IMR-90 (cell line): ENCODE measurements at regions not wholly inside any gene's neighbourhood (a gene's known extent, or its start where the extent isn't known, plus 50 kb on each side); places are given as distances from the start of the nearest gene placed in this dataset.

Experiments
- ATAC-seq: fragments of 200-7000 bp; cut with Tn5 transposase; 2 replicates; pipeline ENCODE4 v1.9.1; 2020; ENCODE audit warnings: low read depth, mild to moderate bottlenecking, moderate library complexity
- BruUV-seq: library from RNA; stranded (reverse); fragments of 400-500 nt; replicated peaks from 2 replicates; lab custom pipeline; 2021; lab: Mats Ljungman, UMichigan
- CTCF ChIA-PET: fragments of 300-600 bp; formaldehyde crosslinking; extraction: SDS; loops from one replicate; lab custom pipeline; 2021; ENCODE audit warnings: antibody characterized with exemption; lab: Yijun Ruan, JAX
- POLR2A ChIA-PET: fragments of 300-600 bp; sonication (Branson Sonifier 250); formaldehyde crosslinking; loops from one replicate; lab custom pipeline; 2022; ENCODE audit warnings: antibody characterized with exemption; ENCODE audit not compliant: unreplicated experiment; lab: Charles Lee
- DNase-seq: peaks from one replicate; pipeline ENCODE4 v3.0.0; 2013
- H2AFZ ChIP-seq: replicated peaks from 2 replicates; pipeline ENCODE3; 2013; ENCODE audit warnings: low read length, mild to moderate bottlenecking; ENCODE audit not compliant: poor library complexity
- H2AK5ac ChIP-seq: 2 replicates; pipeline ENCODE4 v1.6.1; 2013; ENCODE audit warnings: low read depth, low read length, inconsistent platforms
- H2AK9ac ChIP-seq: replicated peaks from 2 replicates; pipeline ENCODE3; 2013; ENCODE audit warnings: mild to moderate bottlenecking, low read depth, low read length, moderate library complexity; ENCODE audit not compliant: poor library complexity
- H2BK120ac ChIP-seq: 2 replicates; pipeline ENCODE4 v1.6.1; 2013; ENCODE audit warnings: low read depth, low read length, inconsistent platforms
- H2BK15ac ChIP-seq: 3 replicates; pipeline ENCODE4 v1.6.1; 2013; ENCODE audit warnings: low read depth, low read length, inconsistent platforms
- H2BK20ac ChIP-seq: 2 replicates; pipeline ENCODE4 v1.6.1; 2013; ENCODE audit warnings: low read depth, mild to moderate bottlenecking, inconsistent platforms, low read length, moderate library complexity
- H2BK5ac ChIP-seq: 2 replicates; pipeline ENCODE4 v1.6.1; 2013; ENCODE audit warnings: mild to moderate bottlenecking, low read depth, low read length, inconsistent platforms; ENCODE audit not compliant: poor library complexity, severe bottlenecking
- H3K14ac ChIP-seq: replicated peaks from 2 replicates; pipeline ENCODE4 v1.6.1; 2013; ENCODE audit warnings: low read depth, low read length, inconsistent platforms
- H3K18ac ChIP-seq: 2 replicates; pipeline ENCODE4 v1.6.1; 2013; ENCODE audit warnings: low read depth, low read length, control low read depth
- H3K23ac ChIP-seq: 2 replicates; pipeline ENCODE4 v1.6.1; 2013; ENCODE audit warnings: low read depth, low read length, inconsistent platforms
- H3K27ac ChIP-seq: 2 replicates; pipeline ENCODE4 v1.5.1; 2013; ENCODE audit warnings: mild to moderate bottlenecking, control low read depth, low read length; ENCODE audit not compliant: insufficient read depth
- H3K27me3 ChIP-seq: 2 replicates; pipeline ENCODE4 v1.6.1; 2013; ENCODE audit warnings: low read length; ENCODE audit not compliant: control insufficient read depth, insufficient read depth
- H3K36me3 ChIP-seq: 2 replicates; pipeline ENCODE4 v1.6.1; 2013; ENCODE audit warnings: low read length, mixed read lengths; ENCODE audit not compliant: control insufficient read depth, insufficient read depth
- H3K4ac ChIP-seq: 2 replicates; pipeline ENCODE4 v1.6.1; 2013; ENCODE audit warnings: low read depth, low read length, inconsistent platforms
- H3K4me1 ChIP-seq: 2 replicates; pipeline ENCODE4 v1.6.1; 2013; ENCODE audit warnings: low read length, mixed read lengths; ENCODE audit not compliant: control insufficient read depth, insufficient read depth
- H3K4me2 ChIP-seq: 2 replicates; pipeline ENCODE4 v1.6.1; 2013; ENCODE audit warnings: low read depth, mild to moderate bottlenecking, control low read depth, low read length, moderate library complexity
- H3K4me3 ChIP-seq: 2 replicates; pipeline ENCODE4 v1.5.1; 2013; ENCODE audit warnings: low read depth, mild to moderate bottlenecking, control low read depth, low read length, moderate library complexity; ENCODE audit not compliant: insufficient read depth
- H3K56ac ChIP-seq: 2 replicates; pipeline ENCODE4 v1.6.1; 2013; ENCODE audit warnings: low read length, inconsistent platforms; ENCODE audit not compliant: insufficient read depth; ENCODE audit errors: extremely low read depth
- H3K79me1 ChIP-seq, 2 experiments: 2 replicates each; pipeline ENCODE4 v1.6.1; 2013; ENCODE audit warnings: low read length in 2 of 2, inconsistent platforms in 1 of 2, low read depth in 1 of 2
- H3K9ac ChIP-seq: 2 replicates; pipeline ENCODE4 v1.6.1; 2013; ENCODE audit warnings: low read depth, low read length, control low read depth
- H3K9me1 ChIP-seq: 2 replicates; pipeline ENCODE4 v1.6.1; 2013; ENCODE audit warnings: low read length, inconsistent platforms; ENCODE audit not compliant: insufficient read depth
- H3K9me3 ChIP-seq: 2 replicates; pipeline ENCODE4 v1.6.1; 2013; ENCODE audit warnings: low read length; ENCODE audit not compliant: control insufficient read depth, insufficient read depth
- H4K20me1 ChIP-seq: 2 replicates; pipeline ENCODE4 v1.6.1; 2013; ENCODE audit warnings: low read length, inconsistent platforms; ENCODE audit not compliant: insufficient read depth
- H4K5ac ChIP-seq: 2 replicates; pipeline ENCODE4 v1.6.1; 2013; ENCODE audit warnings: mild to moderate bottlenecking, low read depth, low read length, control low read depth
- H4K8ac ChIP-seq, 2 experiments: 2 replicates each; pipeline ENCODE4 v1.6.1; 2013; ENCODE audit warnings: low read depth in 2 of 2, low read length in 2 of 2, control low read depth in 1 of 2, inconsistent platforms in 1 of 2
- H4K91ac ChIP-seq: 2 replicates; pipeline ENCODE4 v1.6.1; 2013; ENCODE audit warnings: low read depth, low read length, inconsistent platforms; ENCODE audit not compliant: insufficient read depth
- BHLHE40 ChIP-seq: fragments of 150-350 bp; IDR thresholded peaks from 2 replicates; pipeline ENCODE4 v1.6.1; 2016; ENCODE audit warnings: mild to moderate bottlenecking, low read depth, low read length
- CEBPB ChIP-seq: IDR thresholded peaks from 2 replicates; pipeline ENCODE4 v1.6.1; 2012; ENCODE audit warnings: low read depth, low read length, improper control_type of control experiment
- CHD1 ChIP-seq: IDR thresholded peaks from 2 replicates; pipeline ENCODE4 v1.6.1; 2012; ENCODE audit warnings: low read depth, low read length, improper control_type of control experiment
- CTCF ChIP-seq: conservative IDR thresholded peaks from 2 replicates; pipeline ENCODE4 v1.5.1; 2012; ENCODE audit warnings: mild to moderate bottlenecking, low read depth, low read length, improper control_type of control experiment
- ELK1 ChIP-seq: fragments of 150-350 bp; IDR thresholded peaks from 2 replicates; pipeline ENCODE4 v1.6.1; 2016; ENCODE audit warnings: low read depth, mild to moderate bottlenecking, low read length, moderate library complexity, borderline replicate concordance
- FOS ChIP-seq: fragments of 150-350 bp; IDR thresholded peaks from 2 replicates; pipeline ENCODE4 v1.6.1; 2016; ENCODE audit warnings: low read depth, low read length
- MAFK ChIP-seq: IDR thresholded peaks from 2 replicates; pipeline ENCODE4 v1.6.1; 2012; ENCODE audit warnings: low read depth, low read length, improper control_type of control experiment
- MAZ ChIP-seq: IDR thresholded peaks from 2 replicates; pipeline ENCODE4 v1.6.1; 2012; ENCODE audit warnings: low read depth, mild to moderate bottlenecking, low read length, improper control_type of control experiment, moderate library complexity, borderline replicate concordance
- MXI1 ChIP-seq: IDR thresholded peaks from 2 replicates; pipeline ENCODE4 v1.6.1; 2012; ENCODE audit warnings: low read depth, mild to moderate bottlenecking, low read length, moderate library complexity, borderline replicate concordance
- NFE2L2 ChIP-seq: fragments of 150-350 bp; IDR thresholded peaks from 2 replicates; pipeline ENCODE4 v1.6.1; 2016; ENCODE audit warnings: low read depth, mild to moderate bottlenecking, low read length
- POLR2A ChIP-seq: IDR thresholded peaks from 2 replicates; pipeline ENCODE4 v1.6.1; 2012; ENCODE audit warnings: mild to moderate bottlenecking, low read depth, low read length
- RAD21 ChIP-seq: IDR thresholded peaks from 2 replicates; pipeline ENCODE4 v1.6.1; 2012; ENCODE audit warnings: low read length, improper control_type of control experiment
- RCOR1 ChIP-seq: IDR thresholded peaks from 2 replicates; pipeline ENCODE4 v1.6.1; 2012; ENCODE audit warnings: mild to moderate bottlenecking, low read length, improper control_type of control experiment; ENCODE audit not compliant: insufficient replicate concordance
- RFX5 ChIP-seq: IDR thresholded peaks from 2 replicates; pipeline ENCODE4 v1.8.0; 2012; ENCODE audit warnings: low read depth, mild to moderate bottlenecking, low read length, moderate library complexity
- SMC3 ChIP-seq: fragments of 150-350 bp; IDR thresholded peaks from 2 replicates; pipeline ENCODE4 v1.6.1; 2016; ENCODE audit warnings: low read depth, mild to moderate bottlenecking, antibody characterized with exemption, low read length, moderate library complexity
- USF2 ChIP-seq: fragments of 150-350 bp; IDR thresholded peaks from 2 replicates; pipeline ENCODE4 v1.6.1; 2017; ENCODE audit warnings: mild to moderate bottlenecking, antibody characterized with exemption, low read length, low read depth
- WGBS, 2 experiments: methylation state at CpG; one replicate each; pipeline versions ENCODE4 v1.1.5 to v1.1.7; 2013; ENCODE audit warnings: missing lambda C conversion rate in 2 of 2; ENCODE audit not compliant: insufficient read length in 1 of 2; ENCODE audit errors: extremely low coverage in 2 of 2; 5-methylcytosine and 5-hydroxymethylcytosine counted together
- dilution Hi-C: fragments of 300-500 bp; cut with HindIII; formaldehyde crosslinking; loops from one replicate; pipeline ENCODE4 v1.14.3; 2018; ENCODE audit warnings: low sequenced_read_pairs; ENCODE audit not compliant: unreplicated experiment
- in situ Hi-C: fragments of 300-500 bp; cut with MboI; formaldehyde crosslinking; loops from 3 replicates; pipeline ENCODE4 v1.14.3; 2019; ENCODE audit warnings: low sequenced_read_pairs, inconsistent platforms, mixed read lengths
- intact Hi-C: fragments of 100-400 bp; cut with micrococcal nuclease; formaldehyde crosslinking; loops from 2 replicates; pipeline ENCODE4 v1.10.0; 2022

GRCh38 chr2:9778471-9779316 lies 64.6 kb upstream of the TAF1B start:
- ChIA-PET POLR2A (no interaction called here), CTCF (no interaction called here)
- no peak overlapping the region for H3K4me3 ChIP-seq
- dilution Hi-C loops: no loop called here
- in situ Hi-C loops: no loop called here
- H3K9ac ChIP-seq: no peak overlapping the region
- no peak overlapping the region for H3K23ac ChIP-seq
- H3K14ac ChIP-seq: no peak overlapping the region
- ATAC-seq (no peak), DNase-seq (no peak)
- BruUV-seq: no TSS peak
- no peaks in the 10 kb centered on the region for H3K79me1 ChIP-seq
- no peaks in the 10 kb centered on the region for H4K20me1 ChIP-seq
- H4K5ac ChIP-seq: no peak overlapping the region
- no peak overlapping the region for H3K4me2 ChIP-seq
- H2AFZ ChIP-seq: no peak overlapping the region
- H2BK120ac ChIP-seq: no peak overlapping the region
- 0 out of 2 replicates have a peak, but pooled peaks cover 3% of the 10 kb centered on the region for H3K9me1 ChIP-seq
- no peak overlapping the region for H2BK15ac ChIP-seq
- H4K8ac ChIP-seq: no peak overlapping the region
- no peak overlapping the region for H3K18ac ChIP-seq
- H3K27me3 ChIP-seq: peaks cover 26% of the 10 kb centered on the region
- H3K4ac ChIP-seq: no peak overlapping the region
- no peaks in the 10 kb centered on the region for H3K36me3 ChIP-seq
- H3K9me3 ChIP-seq: no peaks in the 10 kb centered on the region
- no peak overlapping the region for H2BK5ac ChIP-seq
- intact Hi-C loops: no loop called here
- H4K91ac ChIP-seq: no peak overlapping the region
- H3K27ac ChIP-seq: no peak overlapping the region
- TF ChIP-seq CTCF (no peak), MXI1 (no peak), MAZ (no peak), FOS (no peak), RAD21 (no peak), NFE2L2 (no peak), CHD1 (no peak), CEBPB (no peak), RCOR1 (no peak), RFX5 (no peak), POLR2A (no peak), MAFK (no peak), BHLHE40 (no peak), ELK1 (no peak), USF2 (no peak), SMC3 (no peak)
- no peak overlapping the region for H2AK5ac ChIP-seq
- no peaks in the 10 kb centered on the region for H3K4me1 ChIP-seq
- H3K56ac ChIP-seq: no peak overlapping the region
- H2AK9ac ChIP-seq: no peak overlapping the region
- no peak overlapping the region for H2BK20ac ChIP-seq
- 52% methylated on average over 5 of the region's 17 CpGs; no CpG with 5 or more reads in 1 of the 2 experiments for WGBS, 2 experiments
